Hepatocyte (in vitro differentiated cells): ENCODE measurements at regions not wholly inside any gene's neighbourhood (a gene's known extent, or its start where the extent isn't known, plus 50 kb on each side); places are given as distances from the start of the nearest gene placed in this dataset.

ENCODE experiments used
- DNase-seq: peaks from one replicate; pipeline ENCODE4 v3.0.0-alpha.2; 2016; ENCODE audit warnings: low spot score
- H2AFZ ChIP-seq: fragments of 200-600 bp; sonication (generic); 2 replicates; pipeline ENCODE4 v1.6.0; 2016; ENCODE audit warnings: antibody characterized with exemption, mild to moderate bottlenecking
- H3K27ac ChIP-seq: fragments of 200-600 bp; sonication (generic); 2 replicates; pipeline ENCODE4 v1.5.1; 2016; ENCODE audit warnings: mild to moderate bottlenecking
- H3K27me3 ChIP-seq: fragments of 200-600 bp; sonication (generic); 2 replicates; pipeline ENCODE4 v1.6.1; 2016
- H3K36me3 ChIP-seq: fragments of 200-600 bp; sonication (generic); replicated peaks from 2 replicates; pipeline ENCODE4 v1.5.1; 2016; ENCODE audit warnings: low read depth; ENCODE audit not compliant: insufficient read depth
- H3K4me1 ChIP-seq: fragments of 200-600 bp; sonication (generic); 2 replicates; pipeline ENCODE4 v1.5.1; 2016; ENCODE audit warnings: mild to moderate bottlenecking, moderate library complexity; ENCODE audit not compliant: insufficient read depth
- H3K4me2 ChIP-seq: fragments of 200-600 bp; sonication (generic); 2 replicates; pipeline ENCODE4 v1.6.0; 2016
- H3K4me3 ChIP-seq: fragments of 200-600 bp; sonication (generic); 2 replicates; pipeline ENCODE4 v1.5.1; 2016; ENCODE audit warnings: mild to moderate bottlenecking
- H3K79me2 ChIP-seq: fragments of 200-600 bp; sonication (generic); 2 replicates; pipeline ENCODE4 v1.6.0; 2017; ENCODE audit warnings: mild to moderate bottlenecking
- H3K9me2 ChIP-seq: fragments of 200-600 bp; sonication (generic); replicated peaks from 2 replicates; pipeline ENCODE4 v1.6.0; 2017; ENCODE audit warnings: mild to moderate bottlenecking; ENCODE audit not compliant: insufficient read depth
- H3K9me3 ChIP-seq: fragments of 200-600 bp; sonication (generic); 2 replicates; pipeline ENCODE4 v1.5.1; 2016; ENCODE audit warnings: low read depth, mild to moderate bottlenecking
- H4K20me1 ChIP-seq: fragments of 200-600 bp; sonication (generic); 2 replicates; pipeline ENCODE4 v1.6.0; 2016; ENCODE audit warnings: mild to moderate bottlenecking; ENCODE audit not compliant: insufficient read depth, poor library complexity, severe bottlenecking
- EZH2 ChIP-seq: fragments of 200-600 bp; sonication (generic); IDR thresholded peaks from 2 replicates; pipeline ENCODE4 v1.6.1; 2016; ENCODE audit warnings: antibody characterized with exemption, mild to moderate bottlenecking, borderline replicate concordance
- EZH2phosphoT487 ChIP-seq: fragments of 200-600 bp; sonication (generic); IDR thresholded peaks from one replicate; pipeline ENCODE4 v1.6.1; 2018; ENCODE audit warnings: antibody characterized with exemption, mild to moderate bottlenecking, low read depth, moderate library complexity; ENCODE audit not compliant: unreplicated experiment, severe bottlenecking
- WGBS: methylation state at CpG from one replicate; pipeline ENCODE4 v1.1.6; 2016; ENCODE audit warnings: low lambda C conversion rate; ENCODE audit errors: missing lambda C conversion rate; 5-methylcytosine and 5-hydroxymethylcytosine counted together
- TF ChIP-seq, protein P1 (sequence below): fragments of 200-600 bp; sonication (generic); IDR thresholded peaks from 2 replicates; pipeline ENCODE4 v1.5.1; 2016; ENCODE audit warnings: antibody characterized with exemption, mild to moderate bottlenecking; ENCODE audit not compliant: poor library complexity

DNA sequence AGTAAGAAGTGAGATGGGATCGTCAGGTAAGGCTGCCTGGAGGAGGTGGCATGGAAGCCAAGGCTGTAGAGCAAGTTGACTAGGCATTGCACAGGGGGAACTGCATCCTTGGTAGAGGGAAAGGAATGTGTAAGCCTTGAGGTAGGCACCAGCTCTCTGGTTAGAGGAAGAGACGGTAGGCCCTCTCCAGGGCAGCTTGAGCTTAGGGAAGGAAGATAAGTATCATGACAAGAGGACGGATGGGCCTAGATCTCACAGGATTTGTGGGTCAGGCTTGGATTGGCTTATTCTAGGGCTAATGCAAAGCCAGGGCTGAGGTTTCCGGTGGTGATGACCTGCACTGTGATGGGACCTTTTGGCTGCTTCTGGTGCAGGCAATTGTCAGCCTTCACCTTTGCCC is 1035.8 kb downstream of the TBC1D22A start:
- no peaks in the 10 kb centered on the region for H4K20me1 ChIP-seq
- H3K27ac ChIP-seq, result no peak overlapping the region
- no peaks in the 10 kb centered on the region for H3K79me2 ChIP-seq
- no peak overlapping the region for H2AFZ ChIP-seq
- no peaks in the 10 kb centered on the region for H3K27me3 ChIP-seq
- no peaks in the 10 kb centered on the region for H3K9me3 ChIP-seq
- no peaks in the 10 kb centered on the region for H3K9me2 ChIP-seq
- 87% methylated on average over 4 of the region's 4 CpGs for WGBS
- H3K4me3 ChIP-seq, result no peak overlapping the region
- H3K4me2 ChIP-seq, result no peak overlapping the region
- no peaks in the 10 kb centered on the region for H3K36me3 ChIP-seq
- no peak for DNase-seq
- no peaks in the 10 kb centered on the region for H3K4me1 ChIP-seq
- TF ChIP-seq EZH2phosphoT487 (no peak), EZH2 (no peak)
- TF ChIP-seq, protein P1, sequence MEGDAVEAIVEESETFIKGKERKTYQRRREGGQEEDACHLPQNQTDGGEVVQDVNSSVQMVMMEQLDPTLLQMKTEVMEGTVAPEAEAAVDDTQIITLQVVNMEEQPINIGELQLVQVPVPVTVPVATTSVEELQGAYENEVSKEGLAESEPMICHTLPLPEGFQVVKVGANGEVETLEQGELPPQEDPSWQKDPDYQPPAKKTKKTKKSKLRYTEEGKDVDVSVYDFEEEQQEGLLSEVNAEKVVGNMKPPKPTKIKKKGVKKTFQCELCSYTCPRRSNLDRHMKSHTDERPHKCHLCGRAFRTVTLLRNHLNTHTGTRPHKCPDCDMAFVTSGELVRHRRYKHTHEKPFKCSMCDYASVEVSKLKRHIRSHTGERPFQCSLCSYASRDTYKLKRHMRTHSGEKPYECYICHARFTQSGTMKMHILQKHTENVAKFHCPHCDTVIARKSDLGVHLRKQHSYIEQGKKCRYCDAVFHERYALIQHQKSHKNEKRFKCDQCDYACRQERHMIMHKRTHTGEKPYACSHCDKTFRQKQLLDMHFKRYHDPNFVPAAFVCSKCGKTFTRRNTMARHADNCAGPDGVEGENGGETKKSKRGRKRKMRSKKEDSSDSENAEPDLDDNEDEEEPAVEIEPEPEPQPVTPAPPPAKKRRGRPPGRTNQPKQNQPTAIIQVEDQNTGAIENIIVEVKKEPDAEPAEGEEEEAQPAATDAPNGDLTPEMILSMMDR, result no peak

DNA sequence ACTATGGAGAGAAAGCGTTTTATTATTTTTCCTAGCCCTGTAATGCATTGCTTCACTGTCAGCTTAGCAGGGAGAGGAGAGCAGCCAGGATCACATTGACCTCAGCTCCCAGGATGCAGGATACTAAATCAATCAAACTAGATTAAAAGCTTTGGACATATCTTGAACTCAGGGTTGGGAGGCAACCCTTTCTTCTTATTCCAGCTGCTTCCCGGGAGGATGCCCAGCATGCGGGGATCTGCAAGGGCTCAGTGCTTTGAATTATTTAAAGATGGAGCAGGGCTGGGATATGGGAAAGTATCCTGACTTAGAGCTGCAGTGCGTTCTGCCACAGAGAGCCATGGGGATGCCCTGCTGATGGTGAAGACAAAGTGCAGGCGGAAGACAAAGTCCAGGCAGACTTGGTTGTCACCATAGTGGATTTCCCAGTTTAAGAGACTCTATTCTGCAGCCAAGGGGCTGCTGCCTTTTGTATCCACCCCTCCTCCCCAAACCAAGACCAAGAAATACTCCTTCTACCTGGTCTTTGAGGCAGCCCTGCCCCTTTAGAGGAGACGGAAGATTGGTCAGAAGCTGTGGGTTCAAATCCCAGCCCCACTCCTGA is 1035.0 kb downstream of the TBC1D22A start:
- Histone ChIP-seq H3K4me1 (no peaks in the 10 kb centered on the region), H3K79me2 (no peaks in the 10 kb centered on the region), H4K20me1 (no peaks in the 10 kb centered on the region), H3K9me2 (no peaks in the 10 kb centered on the region), H3K4me2 (no peak overlapping the region), H2AFZ (no peak overlapping the region), H3K27ac (no peak overlapping the region), H3K4me3 (no peak overlapping the region), H3K27me3 (no peaks in the 10 kb centered on the region), H3K36me3 (no peaks in the 10 kb centered on the region), H3K9me3 (no peaks in the 10 kb centered on the region)
- no peak for DNase-seq
- TF ChIP-seq, protein P1, result no peak
- no peak for TF ChIP-seq EZH2
- no peak for TF ChIP-seq EZH2phosphoT487
- 80% methylated on average over 6 of the region's 6 CpGs for WGBS

DNA sequence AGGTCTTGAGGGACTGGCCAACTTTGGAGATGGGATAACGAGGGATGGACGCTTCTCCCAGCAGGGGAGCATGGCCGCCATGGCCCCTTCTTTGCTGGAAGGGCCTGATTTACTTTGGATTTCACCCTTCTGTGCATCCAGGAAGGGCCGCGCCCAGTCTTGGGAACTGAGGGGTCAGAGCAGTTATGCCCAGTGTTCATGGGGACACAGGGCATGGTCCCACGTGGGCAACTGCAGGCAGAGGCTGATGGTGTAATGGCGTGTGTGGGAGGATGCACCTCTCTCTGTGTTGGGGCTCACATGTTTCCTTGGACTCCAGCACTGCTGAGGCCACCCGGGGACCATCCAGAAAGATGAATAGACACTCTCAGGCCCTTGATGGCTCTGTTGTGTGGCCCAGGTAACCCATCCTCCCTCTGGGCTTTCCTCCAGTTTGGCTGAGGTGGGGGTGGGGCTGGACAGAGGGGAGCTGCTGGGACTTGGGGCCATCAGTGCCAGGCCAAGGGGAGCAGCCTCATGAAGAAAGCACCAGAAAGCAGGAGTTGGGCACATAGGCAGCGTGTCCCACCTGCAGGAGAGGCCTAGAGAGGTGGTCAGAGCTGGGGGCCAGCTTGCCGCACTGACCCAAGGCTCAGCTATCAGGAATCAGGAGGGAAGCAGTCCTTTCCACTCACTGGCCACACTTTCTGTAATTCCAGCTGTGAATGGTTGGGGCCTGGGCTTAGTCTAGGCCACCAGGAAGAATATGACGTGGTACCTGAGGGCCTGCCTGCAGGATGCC is 1033.9 kb downstream of the TBC1D22A start:
- WGBS, result 87% methylated on average over 11 of the region's 11 CpGs
- no peaks in the 10 kb centered on the region for H3K9me3 ChIP-seq
- no peak for TF ChIP-seq EZH2
- TF ChIP-seq, protein P1, result no peak
- no peak for TF ChIP-seq EZH2phosphoT487
- H4K20me1 ChIP-seq, result no peaks in the 10 kb centered on the region
- no peaks in the 10 kb centered on the region for H3K79me2 ChIP-seq
- no peaks in the 10 kb centered on the region for H3K9me2 ChIP-seq
- DNase-seq, result no peak
- no peaks in the 10 kb centered on the region for H3K36me3 ChIP-seq
- H3K27me3 ChIP-seq, result no peaks in the 10 kb centered on the region
- no peak overlapping the region for H3K4me2 ChIP-seq
- no peaks in the 10 kb centered on the region for H3K4me1 ChIP-seq
- H3K27ac ChIP-seq, result no peak overlapping the region
- no peak overlapping the region for H2AFZ ChIP-seq
- H3K4me3 ChIP-seq, result no peak overlapping the region
